A673 (cell line): ENCODE measurements at regions not wholly inside any gene's neighbourhood (a gene's known extent, or its start where the extent isn't known, plus 50 kb on each side); places are given as distances from the start of the nearest gene placed in this dataset.

Experiments used
- CTCF ChIP-seq: fragments of 300-800, 200-600 bp; sonication (generic); conservative IDR thresholded peaks from 2 replicates; pipeline ENCODE4 v1.5.1; 2017; ENCODE audit warnings: low read depth, mild to moderate bottlenecking, antibody characterized with exemption, low read length, moderate library complexity, mixed read lengths
- EZH2 ChIP-seq: fragments of 200-600 bp; sonication (generic); IDR thresholded peaks from 2 replicates; pipeline ENCODE4 v1.6.1; 2017; ENCODE audit warnings: borderline replicate concordance, low read depth, mild to moderate bottlenecking, mixed read lengths, antibody characterized with exemption, low read length; ENCODE audit not compliant: poor library complexity, severe bottlenecking

- TF ChIP-seq CTCF = no peak
- TF ChIP-seq EZH2 = no peak
Measured at GRCh38 chr1:170313306-170313705, 167.5 kb downstream of the NTMT2 start.
